ACC112 (cell line): ENCODE measurements at regions not wholly inside any gene's neighbourhood (a gene's known extent, or its start where the extent isn't known, plus 50 kb on each side); places are given as distances from the start of the nearest gene placed in this dataset.
"Not testable (repeated sequence)": the region's sequence is repeated elsewhere in the genome, so short reads cannot be mapped to it uniquely, and the experiment has no call there.

Source experiments
- H2AFZ ChIP-seq: fragments of 200-600 bp; sonication (generic); one replicate; pipeline ENCODE4 v1.6.0; 2017; ENCODE audit warnings: antibody characterized with exemption, low read length; ENCODE audit not compliant: unreplicated experiment
- H3K27ac ChIP-seq: fragments of 200-600 bp; sonication (generic); 2 replicates; pipeline ENCODE4 v1.5.1; 2014; ENCODE audit warnings: low read depth, mild to moderate bottlenecking, antibody characterized with exemption, low read length, moderate library complexity
- H3K27me3 ChIP-seq: fragments of 200-600 bp; sonication (generic); 2 replicates; pipeline ENCODE4 v1.6.1; 2014; ENCODE audit warnings: mild to moderate bottlenecking, antibody characterized with exemption, low read length, moderate library complexity, mixed read lengths; ENCODE audit not compliant: insufficient read depth
- H3K36me3 ChIP-seq: fragments of 200-600 bp; sonication (generic); 2 replicates; pipeline ENCODE4 v1.6.1; 2016; ENCODE audit warnings: mild to moderate bottlenecking, antibody characterized with exemption, low read length, moderate library complexity, mixed read lengths; ENCODE audit not compliant: insufficient read depth
- H3K4me1 ChIP-seq: fragments of 200-600 bp; sonication (generic); one replicate; pipeline ENCODE4 v1.6.1; 2016; ENCODE audit warnings: low read length, mixed read lengths; ENCODE audit not compliant: insufficient read depth, unreplicated experiment, control insufficient read depth
- H3K4me3 ChIP-seq: fragments of 200-600 bp; sonication (generic); 2 replicates; pipeline ENCODE4 v1.5.1; 2014; ENCODE audit warnings: mild to moderate bottlenecking, low read depth, low read length
- H3K79me2 ChIP-seq: fragments of 200-600 bp; sonication (generic); one replicate; pipeline ENCODE4 v1.6.0; 2016; ENCODE audit warnings: low read length; ENCODE audit not compliant: control insufficient read depth, unreplicated experiment, insufficient read depth

GRCh38 chr15:22587391-22587790 lies 128.7 kb downstream of the GOLGA6L22 start:
- H3K36me3 ChIP-seq, H3K27ac ChIP-seq, H2AFZ ChIP-seq: not testable (repeated sequence)

GRCh38 chr15:22598552-22598951 lies 139.8 kb downstream of the GOLGA6L22 start:
- H3K36me3 ChIP-seq, H3K27ac ChIP-seq, H3K4me1 ChIP-seq, H3K79me2 ChIP-seq, H3K4me3 ChIP-seq, H3K27me3 ChIP-seq, H2AFZ ChIP-seq: not testable (repeated sequence)

More at GRCh38 chr15:22587391-22587790, 128.7 kb downstream of the GOLGA6L22 start:
- not testable (repeated sequence) for H3K27me3 ChIP-seq, H3K4me3 ChIP-seq, H3K4me1 ChIP-seq, H3K79me2 ChIP-seq

- H3K79me2 ChIP-seq, H3K4me3 ChIP-seq, H2AFZ ChIP-seq, H3K4me1 ChIP-seq, H3K27ac ChIP-seq, H3K27me3 ChIP-seq, H3K36me3 ChIP-seq: not testable (repeated sequence)
These were observed 141.0 kb downstream of the GOLGA6L22 start for GRCh38 chr15:22599526-22600320.

GRCh38 chr15:22616976-22617375 lies 158.3 kb downstream of the GOLGA6L22 start:
- H3K27ac ChIP-seq, H3K4me3 ChIP-seq, H3K79me2 ChIP-seq, H3K36me3 ChIP-seq, H3K4me1 ChIP-seq, H2AFZ ChIP-seq, H3K27me3 ChIP-seq: not testable (repeated sequence)

- not testable (repeated sequence) for H3K4me1 ChIP-seq, H3K4me3 ChIP-seq, H3K27ac ChIP-seq, H2AFZ ChIP-seq, H3K79me2 ChIP-seq, H3K36me3 ChIP-seq, H3K27me3 ChIP-seq
These were observed 154.7 kb upstream of the NIPA1 start for GRCh38 chr15:22631789-22632188.

- not testable (repeated sequence) for H3K4me1 ChIP-seq, H3K4me3 ChIP-seq, H3K79me2 ChIP-seq, H2AFZ ChIP-seq, H3K36me3 ChIP-seq, H3K27me3 ChIP-seq, H3K27ac ChIP-seq
These were observed 146.5 kb upstream of the NIPA1 start for GRCh38 chr15:22639983-22640382.

- H3K27me3 ChIP-seq, H2AFZ ChIP-seq, H3K79me2 ChIP-seq, H3K4me3 ChIP-seq, H3K27ac ChIP-seq, H3K36me3 ChIP-seq, H3K4me1 ChIP-seq: not testable (repeated sequence)
These were observed 137.0 kb upstream of the NIPA1 start for GRCh38 chr15:22649458-22649857.

- H3K4me3 ChIP-seq, H3K36me3 ChIP-seq, H3K79me2 ChIP-seq, H3K27ac ChIP-seq, H3K27me3 ChIP-seq, H2AFZ ChIP-seq, H3K4me1 ChIP-seq: not testable (repeated sequence)
These were observed 135.3 kb upstream of the NIPA1 start for GRCh38 chr15:22651179-22651578.

- H2AFZ ChIP-seq, H3K36me3 ChIP-seq, H3K27me3 ChIP-seq, H3K4me1 ChIP-seq, H3K79me2 ChIP-seq: not testable (repeated sequence)
- peak overlapping the region; percentile 82 for H3K27ac ChIP-seq
- H3K4me3 ChIP-seq = peak overlapping the region; percentile 76
These were observed 122.0 kb upstream of the NIPA1 start for GRCh38 chr15:22664294-22665058.

- not testable (repeated sequence) for H3K79me2 ChIP-seq, H3K36me3 ChIP-seq, H3K4me1 ChIP-seq, H3K27me3 ChIP-seq
- Histone ChIP-seq H2AFZ (peak overlapping the region; percentile 40), H3K27ac (peak overlapping the region; percentile 82), H3K4me3 (peak overlapping the region; percentile 76)
These were observed 121.3 kb upstream of the NIPA1 start for GRCh38 chr15:22665059-22665702.

- H3K4me3 ChIP-seq = peak overlapping the region; percentile 76
- H3K4me1 ChIP-seq, H2AFZ ChIP-seq, H3K27me3 ChIP-seq, H3K36me3 ChIP-seq, H3K79me2 ChIP-seq: not testable (repeated sequence)
- peak overlapping the region; percentile 82 for H3K27ac ChIP-seq
These were observed 120.7 kb upstream of the NIPA1 start for GRCh38 chr15:22665711-22666110.
